Ovary (tissue), 3 donors: ENCODE measurements at regions not wholly inside any gene's neighbourhood (a gene's known extent, or its start where the extent isn't known, plus 50 kb on each side); places are given as distances from the start of the nearest gene placed in this dataset.

Experiments used
- EP300 ChIP-seq: sonication (generic); formaldehyde crosslinking; IDR thresholded peaks from one replicate; pipeline ENCODE4 v1.6.1; 2017; ENCODE audit warnings: antibody characterized with exemption
- POLR2A ChIP-seq: fragments of 450-650 bp; IDR thresholded peaks from one replicate; pipeline ENCODE4 v1.6.1; 2017; ENCODE audit warnings: antibody characterized with exemption, mild to moderate bottlenecking, moderate library complexity
- TF ChIP-seq, protein P1 (sequence below), 3 donors: fragments of 450-650 bp in 2 of 3; fragments of 200-600 bp in 1 of 3; IDR thresholded peaks; one replicate each; pipeline versions ENCODE4 v1.5.1 to v1.8.0; 2016 to 2022; ENCODE audit warnings: antibody characterized with exemption in 3 of 3, mild to moderate bottlenecking in 1 of 3
- donor health status: DM: no; HTN: no; CAD: no.

DNA sequence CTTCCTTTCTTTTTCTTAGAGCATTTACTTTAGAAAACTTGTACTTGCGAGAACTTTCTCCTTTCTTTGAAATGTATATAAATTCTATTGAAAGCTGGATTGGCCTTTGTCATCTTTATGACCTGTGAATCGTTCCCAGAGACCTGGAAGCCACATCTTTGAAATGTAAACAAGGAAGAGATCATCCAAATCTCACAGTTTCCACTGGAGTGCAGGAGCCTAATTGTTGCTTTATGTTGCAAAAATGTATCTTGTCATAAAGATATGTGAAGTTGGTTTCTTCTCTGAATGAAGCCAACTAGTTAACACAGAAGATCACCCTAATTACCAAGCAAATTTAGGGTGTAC, 1101.8 kb downstream of the TAF11L14 start:
- TF ChIP-seq, protein P1, sequence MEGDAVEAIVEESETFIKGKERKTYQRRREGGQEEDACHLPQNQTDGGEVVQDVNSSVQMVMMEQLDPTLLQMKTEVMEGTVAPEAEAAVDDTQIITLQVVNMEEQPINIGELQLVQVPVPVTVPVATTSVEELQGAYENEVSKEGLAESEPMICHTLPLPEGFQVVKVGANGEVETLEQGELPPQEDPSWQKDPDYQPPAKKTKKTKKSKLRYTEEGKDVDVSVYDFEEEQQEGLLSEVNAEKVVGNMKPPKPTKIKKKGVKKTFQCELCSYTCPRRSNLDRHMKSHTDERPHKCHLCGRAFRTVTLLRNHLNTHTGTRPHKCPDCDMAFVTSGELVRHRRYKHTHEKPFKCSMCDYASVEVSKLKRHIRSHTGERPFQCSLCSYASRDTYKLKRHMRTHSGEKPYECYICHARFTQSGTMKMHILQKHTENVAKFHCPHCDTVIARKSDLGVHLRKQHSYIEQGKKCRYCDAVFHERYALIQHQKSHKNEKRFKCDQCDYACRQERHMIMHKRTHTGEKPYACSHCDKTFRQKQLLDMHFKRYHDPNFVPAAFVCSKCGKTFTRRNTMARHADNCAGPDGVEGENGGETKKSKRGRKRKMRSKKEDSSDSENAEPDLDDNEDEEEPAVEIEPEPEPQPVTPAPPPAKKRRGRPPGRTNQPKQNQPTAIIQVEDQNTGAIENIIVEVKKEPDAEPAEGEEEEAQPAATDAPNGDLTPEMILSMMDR (IDR thresholded peaks at IDR 0.05), result no peak
- TF ChIP-seq POLR2A, result no peak
- TF ChIP-seq EP300, result no peak
